DND-41 (cell line): ENCODE measurements at regions not wholly inside any gene's neighbourhood (a gene's known extent, or its start where the extent isn't known, plus 50 kb on each side); places are given as distances from the start of the nearest gene placed in this dataset.

Experiments used
- ATAC-seq: fragments of 200-7000 bp; cut with Tn5 transposase; 3 replicates; pipeline ENCODE4 v1.9.1; 2021; ENCODE audit warnings: low read depth; ENCODE audit not compliant: insufficient read depth
- DNase-seq: peaks from one replicate; pipeline ENCODE4 v3.0.0-alpha.2; 2020
- H2AFZ ChIP-seq: 2 replicates; pipeline ENCODE4 v1.6.0; 2012; ENCODE audit warnings: low read depth, low read length
- H3K27ac ChIP-seq: 2 replicates; pipeline ENCODE4 v1.5.1; 2012; ENCODE audit warnings: low read length, inconsistent platforms
- H3K27me3 ChIP-seq: fragments of 200-600 bp; sonication (generic); 2 replicates; pipeline ENCODE4 v1.6.0; 2012; ENCODE audit warnings: low read length, mild to moderate bottlenecking, inconsistent platforms; ENCODE audit not compliant: insufficient read depth, poor library complexity
- H3K36me3 ChIP-seq: 2 replicates; pipeline ENCODE4 v1.5.1; 2012; ENCODE audit warnings: low read length, inconsistent platforms; ENCODE audit not compliant: insufficient read depth
- H3K4me1 ChIP-seq: 2 replicates; pipeline ENCODE4 v1.5.1; 2012; ENCODE audit warnings: mild to moderate bottlenecking, low read length; ENCODE audit not compliant: insufficient read depth
- H3K4me2 ChIP-seq: 2 replicates; pipeline ENCODE4 v1.6.0; 2012; ENCODE audit warnings: mild to moderate bottlenecking, moderate library complexity, low read length, inconsistent platforms; ENCODE audit not compliant: insufficient read depth
- H3K4me3 ChIP-seq, 2 experiments: fragments of 200-600 bp in 1 of 2; shearing (Covaris generic) in 1 of 2; 2 replicates each; pipeline ENCODE4 v1.5.1; 2012 to 2016; ENCODE audit warnings: inconsistent platforms in 2 of 2, low read length in 2 of 2, mild to moderate bottlenecking in 2 of 2, low read depth in 1 of 2, moderate library complexity in 1 of 2
- H3K79me2 ChIP-seq: 2 replicates; pipeline ENCODE4 v1.6.0; 2012; ENCODE audit warnings: low read length, inconsistent platforms; ENCODE audit not compliant: insufficient read depth
- H3K9ac ChIP-seq: 2 replicates; pipeline ENCODE4 v1.6.0; 2012; ENCODE audit warnings: low read depth, mild to moderate bottlenecking, inconsistent platforms, low read length, moderate library complexity
- H3K9me3 ChIP-seq: 2 replicates; pipeline ENCODE4 v1.5.1; 2012; ENCODE audit warnings: low read length, moderate library complexity, mild to moderate bottlenecking, inconsistent platforms; ENCODE audit not compliant: insufficient read depth, severe bottlenecking
- H4K20me1 ChIP-seq: 2 replicates; pipeline ENCODE4 v1.6.0; 2012; ENCODE audit warnings: low read length; ENCODE audit not compliant: insufficient read depth
- CTCF ChIP-seq: IDR thresholded peaks from 2 replicates; pipeline ENCODE4 v1.5.1; 2012; ENCODE audit warnings: borderline replicate concordance, low read length, moderate library complexity, mild to moderate bottlenecking; ENCODE audit not compliant: poor library complexity, severe bottlenecking; ENCODE audit errors: extremely low read depth
- EZH2 ChIP-seq: IDR thresholded peaks from 3 replicates; pipeline ENCODE4 v1.6.1; 2012; ENCODE audit warnings: borderline replicate concordance, low read depth, mild to moderate bottlenecking, moderate library complexity, low read length, inconsistent platforms; ENCODE audit not compliant: severe bottlenecking

DNA sequence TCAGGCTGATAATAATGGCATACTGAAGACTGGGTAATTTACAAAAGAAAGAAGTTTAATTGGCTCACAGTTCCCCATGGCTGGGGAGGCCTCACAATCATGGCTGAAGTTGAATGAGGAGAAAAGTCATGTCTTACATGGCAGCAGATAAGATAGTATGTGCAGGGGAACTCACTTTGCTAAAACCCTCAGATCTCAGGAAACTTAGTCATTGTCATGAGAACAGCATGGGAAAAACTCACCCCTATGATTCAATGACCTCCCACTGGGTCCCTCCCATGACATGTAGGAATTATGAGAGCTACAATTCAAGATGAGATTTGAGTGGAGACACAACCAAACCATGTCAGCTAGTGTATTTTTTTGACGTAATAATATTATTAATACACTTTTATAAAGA, 149.8 kb upstream of the BOD1L1 start:
- H3K27me3 ChIP-seq: no peaks in the 10 kb centered on the region
- H3K4me3 ChIP-seq: no peak overlapping the region
- no peaks in the 10 kb centered on the region for H4K20me1 ChIP-seq
- H3K4me1 ChIP-seq: no peaks in the 10 kb centered on the region
- H3K9ac ChIP-seq: no peak overlapping the region
- H3K9me3 ChIP-seq: no peaks in the 10 kb centered on the region
- ATAC-seq (no peak), DNase-seq (no peak)
- no peaks in the 10 kb centered on the region for H3K36me3 ChIP-seq
- no peak overlapping the region for H3K27ac ChIP-seq
- no peak overlapping the region for H2AFZ ChIP-seq
- TF ChIP-seq EZH2: no peak
- H3K4me2 ChIP-seq: no peak overlapping the region
- no peaks in the 10 kb centered on the region for H3K79me2 ChIP-seq

DNA sequence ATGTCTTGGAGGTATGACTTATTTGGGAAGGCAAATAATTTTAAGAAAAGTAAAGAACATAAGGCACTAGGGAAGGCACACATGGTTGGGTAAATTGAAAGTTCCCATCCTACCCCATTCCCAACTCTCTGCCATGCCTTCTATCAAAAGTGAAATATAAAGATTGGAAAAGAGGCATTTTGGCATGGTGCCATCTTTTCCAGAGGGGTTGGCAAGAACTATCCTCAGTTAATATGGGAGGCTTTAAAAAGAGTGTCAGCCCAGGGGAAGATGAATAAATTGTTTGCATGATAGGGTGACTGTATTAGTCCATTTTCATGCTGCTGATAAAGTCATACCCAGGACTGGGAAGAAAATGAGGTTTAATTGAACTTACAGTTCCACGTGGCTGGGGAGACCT, 150.8 kb upstream of the BOD1L1 start:
- Histone ChIP-seq H3K79me2 (no peaks in the 10 kb centered on the region), H3K4me3 (no peak overlapping the region), H4K20me1 (no peaks in the 10 kb centered on the region), H3K27me3 (no peaks in the 10 kb centered on the region), H3K27ac (no peak overlapping the region), H3K9me3 (no peaks in the 10 kb centered on the region), H3K4me1 (no peaks in the 10 kb centered on the region), H3K9ac (no peak overlapping the region), H2AFZ (no peak overlapping the region), H3K4me2 (no peak overlapping the region), H3K36me3 (no peaks in the 10 kb centered on the region)
- ATAC-seq (no peak), DNase-seq (no peak)
- TF ChIP-seq EZH2 (no peak), CTCF (no peak)

DNA sequence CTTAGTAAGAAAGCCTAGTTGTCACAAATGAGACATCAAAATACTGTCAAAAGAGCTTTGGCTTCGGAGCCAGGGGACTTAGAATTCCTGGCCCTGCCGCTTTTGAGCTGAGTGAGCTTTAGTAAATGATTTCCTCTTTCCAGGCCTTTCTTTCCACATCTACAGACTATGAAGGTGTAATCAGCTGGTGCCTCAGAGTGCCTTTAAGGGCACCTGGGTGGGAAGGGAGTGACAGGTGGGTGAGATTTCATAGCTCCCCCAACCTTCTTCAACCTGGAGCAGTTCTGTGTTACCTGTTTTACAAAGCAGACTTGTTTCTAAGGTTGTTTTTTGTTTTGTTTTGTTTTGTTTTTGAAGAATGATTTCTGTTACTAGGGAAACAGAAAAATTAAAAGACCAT, 154.7 kb upstream of the BOD1L1 start:
- H3K79me2 ChIP-seq: no peaks in the 10 kb centered on the region
- no peak for ATAC-seq
- H3K27ac ChIP-seq: no peak overlapping the region
- no peaks in the 10 kb centered on the region for H3K4me1 ChIP-seq
- H2AFZ ChIP-seq: no peak overlapping the region
- H3K9me3 ChIP-seq: no peaks in the 10 kb centered on the region
- H4K20me1 ChIP-seq: no peaks in the 10 kb centered on the region
- no peaks in the 10 kb centered on the region for H3K27me3 ChIP-seq
- H3K36me3 ChIP-seq: no peaks in the 10 kb centered on the region
- DNase-seq: no peak
- H3K9ac ChIP-seq: no peak overlapping the region
- H3K4me3 ChIP-seq: no peak overlapping the region
- no peak overlapping the region for H3K4me2 ChIP-seq
- TF ChIP-seq EZH2: no peak
- no peak for TF ChIP-seq CTCF

GRCh38 chr4:13783800-13784411, 156.4 kb upstream of the BOD1L1 start:
- TF ChIP-seq CTCF: no peak
- TF ChIP-seq EZH2: no peak
- no peaks in the 10 kb centered on the region for H3K9me3 ChIP-seq
- no peak for DNase-seq

More at GRCh38 chr4:13783800-13784411, 156.4 kb upstream of the BOD1L1 start:
- no peak for ATAC-seq
- Histone ChIP-seq H3K36me3 (no peaks in the 10 kb centered on the region), H3K9ac (no peak overlapping the region), H3K27me3 (no peaks in the 10 kb centered on the region), H3K4me1 (no peaks in the 10 kb centered on the region), H3K27ac (no peak overlapping the region), H3K4me2 (no peak overlapping the region), H3K79me2 (no peaks in the 10 kb centered on the region), H4K20me1 (no peaks in the 10 kb centered on the region), H3K4me3 (no peak overlapping the region), H2AFZ (no peak overlapping the region)
